HepG2 (cell line): ENCODE measurements at regions not wholly inside any gene's neighbourhood (a gene's known extent, or its start where the extent isn't known, plus 50 kb on each side); places are given as distances from the start of the nearest gene placed in this dataset.

Experiments used
- ATAC-seq: fragments of 200-7000 bp; cut with Tn5 transposase; 3 replicates; pipeline ENCODE4 v1.9.1; 2020; ENCODE audit warnings: mild to moderate bottlenecking, moderate library complexity
- BruUV-seq: library from RNA; stranded (reverse); fragments of 400-500 nt; replicated peaks from 2 replicates; lab custom pipeline; 2021; lab: Mats Ljungman, UMichigan
- CTCF ChIA-PET: fragments of 300-600 bp; formaldehyde crosslinking; extraction: SDS; loops from one replicate; lab custom pipeline; 2021; ENCODE audit warnings: low total read pairs, inconsistent platforms, low intra/inter-chr PET ratio; lab: Yijun Ruan, JAX
- POLR2A ChIA-PET: fragments of 350-600 bp; sonication (Branson Sonifier 250); formaldehyde crosslinking; loops from one replicate; lab custom pipeline; 2020; ENCODE audit warnings: antibody characterized with exemption, inconsistent platforms; lab: Yijun Ruan, JAX
- DNase-seq: peaks from one replicate; pipeline ENCODE4 v3.0.0-alpha.2; 2015; ENCODE audit warnings: low spot score
- FAIRE-seq: peaks from 3 replicates; lab custom pipeline; 2011; peaks lifted over from hg19 to GRCh38; lab: Jason Lieb, UNC
- H2AFZ ChIP-seq: one replicate; pipeline ENCODE4 v1.6.1; 2011; ENCODE audit warnings: low read length, inconsistent platforms
- H3K27ac ChIP-seq: fragments of 300-600 bp; 3 replicates; pipeline ENCODE4 v1.8.0; 2011; ENCODE audit warnings: mixed run types, mild to moderate bottlenecking, mixed read lengths, low read length, inconsistent platforms; ENCODE audit not compliant: insufficient read depth; ENCODE audit errors: extremely low read length
- H3K27me3 ChIP-seq, 2 experiments: fragments of 200-600 bp in 1 of 2; 2 replicates in 1 of 2; 3 replicates in 1 of 2; pipeline versions ENCODE4 v1.6.0 to v1.8.0; 2011; ENCODE audit warnings: low read length in 2 of 2, mild to moderate bottlenecking in 2 of 2, moderate library complexity in 2 of 2, inconsistent platforms in 1 of 2; ENCODE audit not compliant: insufficient read depth in 2 of 2, control insufficient read depth in 1 of 2
- H3K36me3 ChIP-seq, 2 experiments: fragments of 200-600 bp in 1 of 2; replicated peaks in 1 of 2; 2 replicates in 1 of 2; 3 replicates in 1 of 2; pipeline versions ENCODE4 v1.5.1 to v1.8.0; 2011; ENCODE audit warnings: low read length in 2 of 2, inconsistent platforms in 1 of 2; ENCODE audit not compliant: insufficient read depth in 2 of 2, control insufficient read depth in 1 of 2
- H3K4me1 ChIP-seq: 2 replicates; pipeline ENCODE4 v1.5.1; 2012; ENCODE audit warnings: low read length, inconsistent platforms; ENCODE audit not compliant: insufficient read depth
- H3K4me2 ChIP-seq: 2 replicates; pipeline ENCODE4 v1.6.0; 2011; ENCODE audit warnings: low read depth, low read length, inconsistent platforms
- H3K4me3 ChIP-seq, 3 experiments: fragments of 200-600 bp in 1 of 3; sonication (generic), shearing (Covaris generic) in 1 of 3; replicated peaks in 1 of 3; 2 replicates each; pipeline ENCODE4 v1.5.1; 2011 to 2016; ENCODE audit warnings: low read length in 3 of 3, inconsistent platforms in 2 of 3, low read depth in 2 of 3, mild to moderate bottlenecking in 2 of 3, control low read depth in 1 of 3, mixed read lengths in 1 of 3; ENCODE audit not compliant: insufficient read depth in 1 of 3
- H3K79me2 ChIP-seq: one replicate; pipeline ENCODE4 v1.6.1; 2011; ENCODE audit warnings: low read length, inconsistent platforms; ENCODE audit not compliant: insufficient read depth
- H3K9ac ChIP-seq: 2 replicates; pipeline ENCODE4 v1.6.0; 2011; ENCODE audit warnings: mild to moderate bottlenecking, low read depth, low read length, inconsistent platforms; ENCODE audit not compliant: insufficient read depth
- H3K9me3 ChIP-seq: 2 replicates; pipeline ENCODE4 v1.5.1; 2012; ENCODE audit warnings: mild to moderate bottlenecking, low read length
- H4K20me1 ChIP-seq: 2 replicates; pipeline ENCODE4 v1.6.0; 2011; ENCODE audit warnings: inconsistent platforms, mild to moderate bottlenecking, low read length, moderate library complexity; ENCODE audit not compliant: insufficient read depth
- ADNP ChIP-seq: sonication (generic); formaldehyde crosslinking; IDR thresholded peaks from 2 replicates; pipeline ENCODE4 v1.4.0; 2020; ENCODE audit warnings: missing genetic modification reagents
- EHMT2 ChIP-seq: fragments of 200-600 bp; sonication (generic); IDR thresholded peaks from 2 replicates; pipeline ENCODE4 v1.7.0; 2017; ENCODE audit warnings: antibody characterized with exemption, low read depth, low read length, borderline replicate concordance
- FOXO4 ChIP-seq: sonication (generic); formaldehyde crosslinking; conservative IDR thresholded peaks from 2 replicates; pipeline ENCODE4 v1.8.1; 2023; ENCODE audit warnings: missing genetic modification reagents
- KAT2B ChIP-seq: fragments of 150-350 bp; IDR thresholded peaks from 2 replicates; pipeline ENCODE4 v1.6.1; 2014; ENCODE audit warnings: low read depth, low read length, borderline replicate concordance
- NR2F1 ChIP-seq, 2 experiments: fragments of 450-650 bp in 1 of 2; formaldehyde crosslinking in 1 of 2; IDR thresholded peaks; 2 replicates each; pipeline versions ENCODE4 v1.5.0 to v1.6.1; 2016 to 2020; ENCODE audit warnings: mild to moderate bottlenecking in 1 of 2, missing compliant biosample characterization in 1 of 2, missing genetic modification reagents in 1 of 2, moderate library complexity in 1 of 2
- PHF21A ChIP-seq: sonication (generic); formaldehyde crosslinking; IDR thresholded peaks from 2 replicates; pipeline ENCODE4 v1.5.0; 2020; ENCODE audit warnings: mild to moderate bottlenecking, missing genetic modification reagents
- SMYD3 ChIP-seq: sonication (generic); formaldehyde crosslinking; IDR thresholded peaks from 2 replicates; pipeline ENCODE4 v1.8.1; 2023; ENCODE audit warnings: mild to moderate bottlenecking, missing genetic modification reagents
- SP1 ChIP-seq, 2 experiments: fragments of 450-650 bp in 1 of 2; sonication (generic) in 1 of 2; formaldehyde crosslinking in 1 of 2; IDR thresholded peaks; 2 replicates each; pipeline versions ENCODE4 v1.4.0 to v1.6.1; 2016 to 2020; ENCODE audit warnings: missing genetic modification reagents in 1 of 2
- SRF ChIP-seq: IDR thresholded peaks from 2 replicates; pipeline ENCODE4 v1.6.1; 2011; ENCODE audit warnings: mild to moderate bottlenecking, low read depth, low read length, moderate library complexity
- TAF15 ChIP-seq: fragments of 200-400 bp; formaldehyde crosslinking; IDR thresholded peaks from one replicate; pipeline ENCODE4 v1.6.1; 2018; ENCODE audit warnings: mild to moderate bottlenecking, low read depth, low read length; ENCODE audit not compliant: poor library complexity, severe bottlenecking
- TRAFD1 ChIP-seq: sonication (generic); formaldehyde crosslinking; IDR thresholded peaks from 2 replicates; pipeline ENCODE4 v1.5.1; 2020; ENCODE audit warnings: missing genetic modification reagents, mild to moderate bottlenecking, borderline replicate concordance
- ZNF331 ChIP-seq: sonication (generic); formaldehyde crosslinking; IDR thresholded peaks from 2 replicates; pipeline ENCODE4 v1.4.0; 2020; ENCODE audit warnings: missing genetic modification reagents
- ZNF382 ChIP-seq: sonication (generic); formaldehyde crosslinking; IDR thresholded peaks from 2 replicates; pipeline ENCODE4 v1.5.0; 2020; ENCODE audit warnings: missing genetic modification reagents, mild to moderate bottlenecking, borderline replicate concordance
- ZNF567 ChIP-seq: sonication (generic); formaldehyde crosslinking; IDR thresholded peaks from 2 replicates; pipeline ENCODE4 v1.8.1; 2023; ENCODE audit warnings: mild to moderate bottlenecking, missing genetic modification reagents, borderline replicate concordance
- ZNF788 ChIP-seq: sonication (generic); formaldehyde crosslinking; IDR thresholded peaks from 2 replicates; pipeline ENCODE4 v1.5.0; 2020; ENCODE audit warnings: mild to moderate bottlenecking, missing genetic modification reagents, borderline replicate concordance
- WGBS: methylation state at CpG from one replicate; pipeline ENCODE4 v1.1.6; 2017; ENCODE audit warnings: low lambda C conversion rate; 5-methylcytosine and 5-hydroxymethylcytosine counted together
- in situ Hi-C: cut with HindIII; loops from 2 replicates; pipeline ENCODE4 v1.10.0; 2017; ENCODE audit warnings: low pct_unique_long_range_greater_than_20kb; ENCODE audit not compliant: extremely low pct_ligation_motif_present
- intact Hi-C: fragments of 100-400 bp; cut with micrococcal nuclease; formaldehyde crosslinking; loops from one replicate; pipeline ENCODE4 v1.10.0; 2022; ENCODE audit not compliant: unreplicated experiment

- in situ Hi-C loops: no loop called here
- no peaks in the 10 kb centered on the region for H3K27me3 ChIP-seq
- intact Hi-C loops: no loop called here
- H4K20me1 ChIP-seq: no peaks in the 10 kb centered on the region
- 33% methylated on average over 3 of the region's 3 CpGs for WGBS
- ATAC-seq: no peak
- DNase-seq: no peak
- peaks cover 58% of the 10 kb centered on the region for H3K9me3 ChIP-seq
- H3K27ac ChIP-seq: no peak overlapping the region
- no peak overlapping the region for H3K9ac ChIP-seq
- H3K4me2 ChIP-seq: no peak overlapping the region
- no peaks in the 10 kb centered on the region for H3K36me3 ChIP-seq
- FAIRE-seq: no peak
- ChIA-PET POLR2A (no interaction called here), CTCF (no interaction called here)
- H3K4me3 ChIP-seq: no peak overlapping the region
- no peak overlapping the region for H2AFZ ChIP-seq
- BruUV-seq: no TSS peak
- H3K4me1 ChIP-seq: no peaks in the 10 kb centered on the region
- H3K79me2 ChIP-seq: no peaks in the 10 kb centered on the region
- TF ChIP-seq KAT2B (no peak), ZNF567 (CRISPR knock-in tag) (no peak), ZNF788 (CRISPR knock-in tag) (no peak), NR2F1 (CRISPR knock-in tag; IDR thresholded peaks at IDR 0.05) (no peak), TAF15 (no peak), FOXO4 (CRISPR knock-in tag) (no peak), PHF21A (CRISPR knock-in tag) (no peak), EHMT2 (no peak), ZNF382 (no peak), TRAFD1 (CRISPR knock-in tag) (no peak), ZNF331 (no peak), ADNP (CRISPR knock-in tag) (no peak), SMYD3 (CRISPR knock-in tag) (no peak), SP1 (IDR thresholded peaks at IDR 0.05) (no peak), SP1 (CRISPR knock-in tag; IDR thresholded peaks at IDR 0.05) (no peak), SRF (no peak)
Measured at GRCh38 chrY:19180824-19181223, 407.3 kb upstream of the HSFY2 start.
